GM23338 (cell line): ENCODE measurements at regions not wholly inside any gene's neighbourhood (a gene's known extent, or its start where the extent isn't known, plus 50 kb on each side); places are given as distances from the start of the nearest gene placed in this dataset.
"Not testable (repeated sequence)": the region's sequence is repeated elsewhere in the genome, so short reads cannot be mapped to it uniquely, and the experiment has no call there.

Experiments used
- CREB1 ChIP-seq: fragments of 250-450 bp; sonication (Bioruptor Pico); IDR thresholded peaks from 2 replicates; pipeline ENCODE4 v1.5.0; 2020; ENCODE audit warnings: low read depth, mild to moderate bottlenecking, moderate library complexity
- CTCF ChIP-seq, 2 experiments: fragments of 200-600 bp in 1 of 2; sonication (generic) in 1 of 2; conservative IDR thresholded peaks; 2 replicates each; pipeline versions ENCODE4 v1.5.1 to v1.6.1; 2016 to 2017; ENCODE audit warnings: antibody characterized with exemption in 2 of 2, low read depth in 2 of 2, mild to moderate bottlenecking in 2 of 2, moderate library complexity in 1 of 2
- EZH2 ChIP-seq: fragments of 200-600 bp; sonication (generic); IDR thresholded peaks from one replicate; pipeline ENCODE4 v1.8.0; 2017; ENCODE audit warnings: antibody characterized with exemption, mild to moderate bottlenecking, low read depth; ENCODE audit not compliant: unreplicated experiment
- EZH2phosphoT487 ChIP-seq: fragments of 200-600 bp; sonication (generic); IDR thresholded peaks from one replicate; pipeline ENCODE4 v1.8.1; 2018; ENCODE audit warnings: antibody characterized with exemption; ENCODE audit not compliant: unreplicated experiment
- POLR2AphosphoS5 ChIP-seq: IDR thresholded peaks from 2 replicates; pipeline ENCODE4 v1.6.1; 2016; ENCODE audit warnings: antibody characterized with exemption, low read depth

GRCh38 chr17:26937750-26938322 lies 356.1 kb upstream of the WSB1 start:
- not testable (repeated sequence) for TF ChIP-seq CTCF (conservative IDR thresholded peaks at IDR 0.05; ENCODE audit: low read depth in 2 of 2); EZH2phosphoT487; POLR2AphosphoS5; EZH2; CREB1 (CRISPR knock-in tag)
